Peyer's patch (tissue), 4 donors: ENCODE measurements at regions not wholly inside any gene's neighbourhood (a gene's known extent, or its start where the extent isn't known, plus 50 kb on each side); places are given as distances from the start of the nearest gene placed in this dataset.

ENCODE experiments used
- CTCF ChIP-seq, 6 experiments: fragments of 450-650 bp in 4 of 6; fragments of 200-600 bp in 2 of 6; sonication (generic) in 1 of 6; IDR thresholded peaks; one replicate each; pipeline ENCODE4 v1.5.1; 2017 to 2019; ENCODE audit warnings: antibody characterized with exemption in 6 of 6, mild to moderate bottlenecking in 3 of 6, moderate library complexity in 1 of 6
- POLR2A ChIP-seq, 2 donors: fragments of 450-650 bp; IDR thresholded peaks; one replicate each; pipeline ENCODE4 v1.5.1; 2017; ENCODE audit warnings: antibody characterized with exemption in 2 of 2, mild to moderate bottlenecking in 2 of 2, moderate library complexity in 2 of 2

- no peak for TF ChIP-seq CTCF (IDR thresholded peaks at IDR 0.05)
- no peak for TF ChIP-seq POLR2A (IDR thresholded peaks at IDR 0.05)
Measured at GRCh38 chr2:134119117-134119712, 134.7 kb upstream of the MGAT5 start.
